ENCODE measurements at regions not wholly inside any gene's neighbourhood (a gene's known extent, or its start where the extent isn't known, plus 50 kb on each side); places are given as distances from the start of the nearest gene placed in this dataset.

- DNase-seq (ENCODE audit: low read depth in 3 of 3), result no peak
These were observed 111.7 kb upstream of the AKIP1 start for GRCh38 chr11:8799273-8799672.

- no peak for DNase-seq (ENCODE audit: low read depth in 3 of 3)
These were observed 110.4 kb upstream of the AKIP1 start for GRCh38 chr11:8800520-8801110.

GRCh38 chr11:8801121-8801520 lies 109.9 kb upstream of the AKIP1 start:
- no peak for DNase-seq (ENCODE audit: low read depth in 3 of 3)

- DNase-seq (ENCODE audit: low read depth in 3 of 3), result no peak
These were observed 108.7 kb upstream of the AKIP1 start for GRCh38 chr11:8802251-8802650.

GRCh38 chr11:8803973-8804372 lies 107.0 kb upstream of the AKIP1 start:
- no peak for DNase-seq (ENCODE audit: low read depth in 3 of 3)

GRCh38 chr11:8805296-8805695 lies 105.7 kb upstream of the AKIP1 start:
- no peak for DNase-seq (ENCODE audit: low read depth in 3 of 3)

- no peak for DNase-seq (ENCODE audit: low read depth in 3 of 3)
These were observed 104.0 kb upstream of the AKIP1 start for GRCh38 chr11:8806974-8807373.

GRCh38 chr11:8807544-8808225 lies 103.3 kb upstream of the AKIP1 start:
- no peak for DNase-seq (ENCODE audit: low read depth in 3 of 3)

- no peak for DNase-seq (ENCODE audit: low read depth in 3 of 3)
These were observed 102.8 kb upstream of the AKIP1 start for GRCh38 chr11:8808226-8808585.

- DNase-seq (ENCODE audit: low read depth in 3 of 3), result no peak
These were observed 101.6 kb upstream of the AKIP1 start for GRCh38 chr11:8809241-8809938.

GRCh38 chr11:8809939-8810539 lies 101.0 kb upstream of the AKIP1 start:
- DNase-seq (ENCODE audit: low read depth in 3 of 3), result no peak

GRCh38 chr11:8810540-8811301 lies 100.3 kb upstream of the AKIP1 start:
- no peak for DNase-seq (ENCODE audit: low read depth in 3 of 3)

GRCh38 chr11:8811571-8811970 lies 99.4 kb upstream of the AKIP1 start:
- DNase-seq (ENCODE audit: low read depth in 3 of 3), result no peak

GRCh38 chr11:8812438-8812837 lies 98.6 kb upstream of the AKIP1 start:
- no peak for DNase-seq (ENCODE audit: low read depth in 3 of 3)

GRCh38 chr11:8813658-8814057 lies 97.3 kb upstream of the AKIP1 start:
- peak; percentile 43 to 58 (median 43) for DNase-seq (ENCODE audit: low read depth in 3 of 3)

- no peak for DNase-seq (ENCODE audit: low read depth in 3 of 3)
These were observed 96.6 kb upstream of the AKIP1 start for GRCh38 chr11:8814209-8814922.

GRCh38 chr11:8814923-8815240 lies 96.1 kb upstream of the AKIP1 start:
- no peak for DNase-seq (ENCODE audit: low read depth in 3 of 3)

GRCh38 chr11:8818421-8818820 lies 92.6 kb upstream of the AKIP1 start:
- DNase-seq (ENCODE audit: low read depth in 3 of 3), result no peak

- DNase-seq (ENCODE audit: low read depth in 3 of 3), result no peak
These were observed 90.6 kb upstream of the AKIP1 start for GRCh38 chr11:8820401-8820800.

GRCh38 chr11:8822469-8822868 lies 88.5 kb upstream of the AKIP1 start:
- DNase-seq (ENCODE audit: low read depth in 3 of 3), result no peak

GRCh38 chr11:8823174-8823742 lies 87.7 kb upstream of the AKIP1 start:
- no peak for DNase-seq (ENCODE audit: low read depth in 3 of 3)

Data from stimulated activated CD4-positive, alpha-beta T cell treated with anti-CD3 and anti-CD28 coated beads, TNF-alpha, amount 100 ng/mL, for 48 hours (primary cell).